ENCODE measurements at regions not wholly inside any gene's neighbourhood (a gene's known extent, or its start where the extent isn't known, plus 50 kb on each side); places are given as distances from the start of the nearest gene placed in this dataset.

- Histone ChIP-seq H3K4me3 (ENCODE audit: low read length, poor library complexity, severe bottlenecking) (no peak overlapping the region), H3K36me3 (ENCODE audit: insufficient read depth, low read length) (no peaks in the 10 kb centered on the region), H3K4me2 (ENCODE audit: low read depth, low read length, poor library complexity, severe bottlenecking) (no peak overlapping the region), H3F3A (ENCODE audit: low read depth) (no peaks in the 10 kb centered on the region), H3K9ac (ENCODE audit: low read depth, low read length, poor library complexity, severe bottlenecking) (no peak overlapping the region), H3K9me3 (ENCODE audit: insufficient read depth, low read depth, low read length) (no peaks in the 10 kb centered on the region), H3K9me2 (replicated peaks; ENCODE audit: low read depth, low read length) (no peaks in the 10 kb centered on the region), H3K4me1 (ENCODE audit: insufficient read depth, low read length, poor library complexity, severe bottlenecking) (no peaks in the 10 kb centered on the region), H4K20me1 (ENCODE audit: insufficient read depth, low read length, poor library complexity, severe bottlenecking) (no peaks in the 10 kb centered on the region), H3K27me3 (ENCODE audit: insufficient read depth, low read length, poor library complexity, severe bottlenecking) (no peaks in the 10 kb centered on the region), H3K79me2 (ENCODE audit: insufficient read depth, low read length) (no peaks in the 10 kb centered on the region), H2AFZ (ENCODE audit: low read length) (no peak overlapping the region)
- TF ChIP-seq EZH2phosphoT487 (IDR thresholded peaks at IDR 0.05; ENCODE audit: borderline replicate concordance) (no peak), CTCF (conservative IDR thresholded peaks at IDR 0.05; ENCODE audit: low read length) (no peak)
These were observed 185.0 kb upstream of the PTBP2 start for GRCh38 chr1:96536581-96536980.

DNA sequence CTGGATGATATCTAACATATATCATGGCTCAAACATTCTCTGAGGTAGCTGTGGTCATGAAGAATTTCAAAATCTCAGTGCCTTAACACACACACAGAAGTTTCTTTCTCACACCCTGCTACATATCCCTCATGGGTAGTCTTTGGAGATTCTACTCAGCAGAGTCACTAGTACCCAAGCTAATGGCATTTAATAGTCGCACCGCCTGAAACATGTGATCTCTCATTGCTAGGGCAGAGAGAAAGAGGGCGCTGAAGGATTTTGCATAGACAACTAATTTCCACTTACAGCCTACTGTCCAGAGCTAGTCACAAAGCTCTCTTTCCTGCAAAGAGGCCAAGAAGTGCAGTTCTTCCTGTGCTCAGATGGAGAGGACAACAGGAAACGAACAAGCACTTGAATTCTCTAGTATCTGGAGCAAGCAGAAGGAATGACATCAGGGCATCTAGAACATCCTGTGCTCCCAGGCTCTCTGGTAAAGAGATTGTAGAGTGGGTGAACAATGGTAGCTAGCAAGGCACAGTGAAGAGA lies 183.4 kb upstream of the PTBP2 start:
- Histone ChIP-seq H3K9me3 (ENCODE audit: insufficient read depth, low read depth, low read length) (no peaks in the 10 kb centered on the region), H3K27me3 (ENCODE audit: insufficient read depth, low read length, poor library complexity, severe bottlenecking) (no peaks in the 10 kb centered on the region), H4K20me1 (ENCODE audit: insufficient read depth, low read length, poor library complexity, severe bottlenecking) (no peaks in the 10 kb centered on the region), H3F3A (ENCODE audit: low read depth) (no peaks in the 10 kb centered on the region), H2AFZ (ENCODE audit: low read length) (no peak overlapping the region), H3K4me1 (ENCODE audit: insufficient read depth, low read length, poor library complexity, severe bottlenecking) (no peaks in the 10 kb centered on the region), H3K79me2 (ENCODE audit: insufficient read depth, low read length) (no peaks in the 10 kb centered on the region), H3K9me2 (replicated peaks; ENCODE audit: low read depth, low read length) (no peaks in the 10 kb centered on the region), H3K4me2 (ENCODE audit: low read depth, low read length, poor library complexity, severe bottlenecking) (no peak overlapping the region), H3K36me3 (ENCODE audit: insufficient read depth, low read length) (no peaks in the 10 kb centered on the region), H3K4me3 (ENCODE audit: low read length, poor library complexity, severe bottlenecking) (no peak overlapping the region), H3K9ac (ENCODE audit: low read depth, low read length, poor library complexity, severe bottlenecking) (no peak overlapping the region)
- TF ChIP-seq CTCF (conservative IDR thresholded peaks at IDR 0.05; ENCODE audit: low read length): no peak
- TF ChIP-seq EZH2phosphoT487 (IDR thresholded peaks at IDR 0.05; ENCODE audit: borderline replicate concordance): no peak

GRCh38 chr1:96538883-96539282 lies 182.7 kb upstream of the PTBP2 start:
- H3K79me2 ChIP-seq (ENCODE audit: insufficient read depth, low read length): no peaks in the 10 kb centered on the region
- no peaks in the 10 kb centered on the region for H4K20me1 ChIP-seq (ENCODE audit: insufficient read depth, low read length, poor library complexity, severe bottlenecking)
- H2AFZ ChIP-seq (ENCODE audit: low read length): no peak overlapping the region
- H3K9me2 ChIP-seq (replicated peaks; ENCODE audit: low read depth, low read length): no peaks in the 10 kb centered on the region
- no peaks in the 10 kb centered on the region for H3F3A ChIP-seq (ENCODE audit: low read depth)
- H3K9me3 ChIP-seq (ENCODE audit: insufficient read depth, low read depth, low read length): no peaks in the 10 kb centered on the region
- H3K9ac ChIP-seq (ENCODE audit: low read depth, low read length, poor library complexity, severe bottlenecking): no peak overlapping the region
- H3K36me3 ChIP-seq (ENCODE audit: insufficient read depth, low read length): no peaks in the 10 kb centered on the region
- no peaks in the 10 kb centered on the region for H3K27me3 ChIP-seq (ENCODE audit: insufficient read depth, low read length, poor library complexity, severe bottlenecking)
- no peak overlapping the region for H3K4me3 ChIP-seq (ENCODE audit: low read length, poor library complexity, severe bottlenecking)
- H3K4me1 ChIP-seq (ENCODE audit: insufficient read depth, low read length, poor library complexity, severe bottlenecking): no peaks in the 10 kb centered on the region
- TF ChIP-seq CTCF (conservative IDR thresholded peaks at IDR 0.05; ENCODE audit: low read length): no peak
- no peak for TF ChIP-seq EZH2phosphoT487 (IDR thresholded peaks at IDR 0.05; ENCODE audit: borderline replicate concordance)
- H3K4me2 ChIP-seq (ENCODE audit: low read depth, low read length, poor library complexity, severe bottlenecking): no peak overlapping the region
